Tongue (tissue), 2 donors: ENCODE measurements at regions not wholly inside any gene's neighbourhood (a gene's known extent, or its start where the extent isn't known, plus 50 kb on each side); places are given as distances from the start of the nearest gene placed in this dataset.

ENCODE experiments used
- DNase-seq: peaks from one replicate; pipeline ENCODE4 v3.0.0-alpha.2; 2015
- small RNA-seq: library from RNA; depleted of rRNA; stranded (forward); fragments of <200 nt; gene quantifications from one replicate; pipeline ENCODE3, GENCODE V24; 2014; ENCODE audit warnings: low replicate concordance

DNA sequence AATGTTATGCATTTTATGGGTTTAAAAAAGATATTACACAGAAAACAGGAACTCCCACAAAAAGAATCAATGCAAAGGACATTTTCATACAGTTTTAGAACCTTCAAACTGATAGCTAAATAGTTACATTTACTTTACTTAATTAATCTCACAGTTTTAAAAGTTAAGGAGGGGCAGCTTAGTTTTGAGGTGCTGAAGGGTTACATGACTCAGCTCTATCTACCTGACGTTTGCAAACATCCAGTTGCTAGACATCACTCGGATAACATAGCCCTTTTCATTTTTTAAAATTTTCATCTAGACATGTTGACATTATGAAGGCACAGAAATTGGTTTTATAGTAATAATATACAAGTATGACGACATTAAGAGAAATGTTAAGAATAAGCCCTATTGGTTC lies 53.7 kb upstream of the HSD17B12 start:
- DNase-seq = no peak

Small RNAs in the stretch of these regions (small RNA-seq; reads per million reads assigned to genes)
- gene MIR129-2 (0.23 reads per million, percentile 35 among the genes with 10 or more reads in this experiment), gene MIR670 (0.06 reads per million)
